ENCODE measurements at regions not wholly inside any gene's neighbourhood (a gene's known extent, or its start where the extent isn't known, plus 50 kb on each side); places are given as distances from the start of the nearest gene placed in this dataset.

GRCh38 chr5:67809589-67809988, 406.0 kb upstream of the PIK3R1 start (continued):
- TF ChIP-seq, protein P1, sequence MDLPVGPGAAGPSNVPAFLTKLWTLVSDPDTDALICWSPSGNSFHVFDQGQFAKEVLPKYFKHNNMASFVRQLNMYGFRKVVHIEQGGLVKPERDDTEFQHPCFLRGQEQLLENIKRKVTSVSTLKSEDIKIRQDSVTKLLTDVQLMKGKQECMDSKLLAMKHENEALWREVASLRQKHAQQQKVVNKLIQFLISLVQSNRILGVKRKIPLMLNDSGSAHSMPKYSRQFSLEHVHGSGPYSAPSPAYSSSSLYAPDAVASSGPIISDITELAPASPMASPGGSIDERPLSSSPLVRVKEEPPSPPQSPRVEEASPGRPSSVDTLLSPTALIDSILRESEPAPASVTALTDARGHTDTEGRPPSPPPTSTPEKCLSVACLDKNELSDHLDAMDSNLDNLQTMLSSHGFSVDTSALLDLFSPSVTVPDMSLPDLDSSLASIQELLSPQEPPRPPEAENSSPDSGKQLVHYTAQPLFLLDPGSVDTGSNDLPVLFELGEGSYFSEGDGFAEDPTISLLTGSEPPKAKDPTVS (IDR thresholded peaks at IDR 0.05; ENCODE audit: low read depth, low read length), result no peak
- TF ChIP-seq BMI1 (IDR thresholded peaks at IDR 0.05; ENCODE audit: borderline replicate concordance) (no peak), JUND (IDR thresholded peaks at IDR 0.05; ENCODE audit: low read depth, low read length) (no peak), RAD21 (IDR thresholded peaks at IDR 0.05; ENCODE audit: insufficient read depth, low read depth, low read length) (no peak), ZNF622 (IDR thresholded peaks at IDR 0.05) (no peak), IRF4 (IDR thresholded peaks at IDR 0.05; ENCODE audit: low read depth, low read length) (no peak), MTA2 (IDR thresholded peaks at IDR 0.05; ENCODE audit: low read depth) (peak; percentile 96), BCL3 (IDR thresholded peaks at IDR 0.05; ENCODE audit: borderline replicate concordance, insufficient read depth, low read depth, low read length, poor library complexity, severe bottlenecking) (peak; percentile 11), CUX1 (IDR thresholded peaks at IDR 0.05; ENCODE audit: insufficient replicate concordance, low read depth, low read length) (peak; percentile 74), FOXM1 (IDR thresholded peaks at IDR 0.05; ENCODE audit: low read depth, low read length) (peak; percentile 60; the same call in 1 of the 2 replicates), NFYA (IDR thresholded peaks at IDR 0.05; ENCODE audit: borderline replicate concordance, low read depth, low read length) (no peak), NR2F1 (conservative IDR thresholded peaks at IDR 0.05) (peak; percentile 85), ZNF207 (IDR thresholded peaks at IDR 0.05; ENCODE audit: borderline replicate concordance) (no peak), NFXL1 (IDR thresholded peaks at IDR 0.05; ENCODE audit: borderline replicate concordance) (no peak), SPI1 (IDR thresholded peaks at IDR 0.05; ENCODE audit: borderline replicate concordance, insufficient read depth, low read depth, low read length) (no peak), SP1 (IDR thresholded peaks at IDR 0.05; ENCODE audit: low read depth, low read length) (no peak)
- TF ChIP-seq, protein P2, sequence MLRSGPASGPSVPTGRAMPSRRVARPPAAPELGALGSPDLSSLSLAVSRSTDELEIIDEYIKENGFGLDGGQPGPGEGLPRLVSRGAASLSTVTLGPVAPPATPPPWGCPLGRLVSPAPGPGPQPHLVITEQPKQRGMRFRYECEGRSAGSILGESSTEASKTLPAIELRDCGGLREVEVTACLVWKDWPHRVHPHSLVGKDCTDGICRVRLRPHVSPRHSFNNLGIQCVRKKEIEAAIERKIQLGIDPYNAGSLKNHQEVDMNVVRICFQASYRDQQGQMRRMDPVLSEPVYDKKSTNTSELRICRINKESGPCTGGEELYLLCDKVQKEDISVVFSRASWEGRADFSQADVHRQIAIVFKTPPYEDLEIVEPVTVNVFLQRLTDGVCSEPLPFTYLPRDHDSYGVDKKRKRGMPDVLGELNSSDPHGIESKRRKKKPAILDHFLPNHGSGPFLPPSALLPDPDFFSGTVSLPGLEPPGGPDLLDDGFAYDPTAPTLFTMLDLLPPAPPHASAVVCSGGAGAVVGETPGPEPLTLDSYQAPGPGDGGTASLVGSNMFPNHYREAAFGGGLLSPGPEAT (IDR thresholded peaks at IDR 0.05; ENCODE audit: low read depth), result peak; percentile 65
- TF ChIP-seq, protein P3, sequence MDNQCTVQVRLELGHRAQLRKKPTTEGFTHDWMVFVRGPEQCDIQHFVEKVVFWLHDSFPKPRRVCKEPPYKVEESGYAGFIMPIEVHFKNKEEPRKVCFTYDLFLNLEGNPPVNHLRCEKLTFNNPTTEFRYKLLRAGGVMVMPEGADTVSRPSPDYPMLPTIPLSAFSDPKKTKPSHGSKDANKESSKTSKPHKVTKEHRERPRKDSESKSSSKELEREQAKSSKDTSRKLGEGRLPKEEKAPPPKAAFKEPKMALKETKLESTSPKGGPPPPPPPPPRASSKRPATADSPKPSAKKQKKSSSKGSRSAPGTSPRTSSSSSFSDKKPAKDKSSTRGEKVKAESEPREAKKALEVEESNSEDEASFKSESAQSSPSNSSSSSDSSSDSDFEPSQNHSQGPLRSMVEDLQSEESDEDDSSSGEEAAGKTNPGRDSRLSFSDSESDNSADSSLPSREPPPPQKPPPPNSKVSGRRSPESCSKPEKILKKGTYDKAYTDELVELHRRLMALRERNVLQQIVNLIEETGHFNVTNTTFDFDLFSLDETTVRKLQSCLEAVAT (IDR thresholded peaks at IDR 0.05), result peak; percentile 68; the same call in 1 of the 2 replicates
- TF ChIP-seq, protein P4, sequence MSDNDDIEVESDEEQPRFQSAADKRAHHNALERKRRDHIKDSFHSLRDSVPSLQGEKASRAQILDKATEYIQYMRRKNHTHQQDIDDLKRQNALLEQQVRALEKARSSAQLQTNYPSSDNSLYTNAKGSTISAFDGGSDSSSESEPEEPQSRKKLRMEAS (IDR thresholded peaks at IDR 0.05; ENCODE audit: low read depth, low read length), result no peak
